PC-3 (cell line): ENCODE measurements at regions not wholly inside any gene's neighbourhood (a gene's known extent, or its start where the extent isn't known, plus 50 kb on each side); places are given as distances from the start of the nearest gene placed in this dataset.

Experiments
- ATAC-seq: fragments of 200-7000 bp; cut with Tn5 transposase; 2 replicates; pipeline ENCODE4 v1.9.1; 2020; ENCODE audit warnings: mild to moderate bottlenecking, moderate library complexity
- BruUV-seq: library from RNA; stranded (reverse); fragments of 400-500 nt; replicated peaks from 2 replicates; lab custom pipeline; 2021; lab: Mats Ljungman, UMichigan
- CTCF ChIA-PET: fragments of 300-600 bp; sonication (Branson Sonifier 250); formaldehyde crosslinking; loops from one replicate; lab custom pipeline; 2022; ENCODE audit warnings: antibody characterized with exemption; lab: Charles Lee
- POLR2A ChIA-PET: fragments of 300-600 bp; sonication (Branson Sonifier 250); formaldehyde crosslinking; loops from one replicate; lab custom pipeline; 2022; ENCODE audit warnings: antibody characterized with exemption; ENCODE audit not compliant: unreplicated experiment; lab: Charles Lee
- DNase-seq: peaks from one replicate; pipeline ENCODE4 v3.0.0-alpha.2; 2015
- H2AFZ ChIP-seq: fragments of 300-600 bp; sonication (generic); 2 replicates; pipeline ENCODE4 v1.6.0; 2016; ENCODE audit warnings: antibody characterized with exemption, low read length
- H3F3A ChIP-seq: fragments of 300-600 bp; sonication (generic); one replicate; pipeline ENCODE4 v1.6.0; 2017; ENCODE audit warnings: antibody characterized with exemption, low read length, control low read depth, mild to moderate bottlenecking; ENCODE audit not compliant: unreplicated experiment
- H3K27ac ChIP-seq: fragments of 300-600 bp; sonication (generic); 2 replicates; pipeline ENCODE4 v1.5.1; 2016; ENCODE audit warnings: mild to moderate bottlenecking, low read length
- H3K27me3 ChIP-seq: fragments of 300-600 bp; sonication (generic); 2 replicates; pipeline ENCODE4 v1.6.1; 2016; ENCODE audit warnings: low read length, mixed read lengths
- H3K36me3 ChIP-seq: fragments of 300-600 bp; sonication (generic); 2 replicates; pipeline ENCODE4 v1.6.1; 2016; ENCODE audit warnings: low read depth, mixed run types, low read length, mixed read lengths
- H3K4me1 ChIP-seq: fragments of 300-600 bp; sonication (generic); 2 replicates; pipeline ENCODE4 v1.5.1; 2016; ENCODE audit warnings: low read length; ENCODE audit not compliant: insufficient read depth
- H3K4me2 ChIP-seq: fragments of 300-600 bp; sonication (generic); 2 replicates; pipeline ENCODE4 v1.6.0; 2016; ENCODE audit warnings: low read length
- H3K4me3 ChIP-seq: fragments of 300-600 bp; sonication (generic); 2 replicates; pipeline ENCODE4 v1.5.1; 2016; ENCODE audit warnings: mild to moderate bottlenecking, low read length, mixed read lengths
- H3K79me2 ChIP-seq: fragments of 300-600 bp; sonication (generic); 2 replicates; pipeline ENCODE4 v1.6.1; 2017; ENCODE audit warnings: low read length, mixed read lengths
- H3K9ac ChIP-seq: fragments of 300-600 bp; sonication (generic); 2 replicates; pipeline ENCODE4 v1.6.0; 2016; ENCODE audit warnings: mild to moderate bottlenecking, low read length
- H3K9me2 ChIP-seq: fragments of 300-600 bp; sonication (generic); replicated peaks from 2 replicates; pipeline ENCODE4 v1.6.1; 2016; ENCODE audit warnings: mixed run types, low read length, mixed read lengths
- H3K9me3 ChIP-seq: fragments of 300-600 bp; sonication (generic); 2 replicates; pipeline ENCODE4 v1.6.1; 2016; ENCODE audit warnings: low read length, mixed read lengths
- H4K20me1 ChIP-seq: fragments of 300-600 bp; sonication (generic); 2 replicates; pipeline ENCODE4 v1.6.1; 2016; ENCODE audit warnings: low read length, mixed read lengths
- EZH2 ChIP-seq: fragments of 300-600 bp; sonication (generic); IDR thresholded peaks from one replicate; pipeline ENCODE4 v1.6.1; 2017; ENCODE audit warnings: antibody characterized with exemption, mild to moderate bottlenecking, low read length; ENCODE audit not compliant: unreplicated experiment
- EZH2phosphoT487 ChIP-seq: fragments of 300-600 bp; sonication (generic); IDR thresholded peaks from 2 replicates; pipeline ENCODE4 v1.6.1; 2018; ENCODE audit warnings: mild to moderate bottlenecking, antibody characterized with exemption, low read length, borderline replicate concordance
- intact Hi-C: fragments of 100-400 bp; cut with micrococcal nuclease; formaldehyde crosslinking; loops from 2 replicates; pipeline ENCODE4 v1.9.0; 2023
- TF ChIP-seq, protein P1 (sequence below): fragments of 300-600 bp; sonication (generic); conservative IDR thresholded peaks from 2 replicates; pipeline ENCODE4 v1.5.1; 2017; ENCODE audit warnings: antibody characterized with exemption, low read depth, mild to moderate bottlenecking, low read length

DNA sequence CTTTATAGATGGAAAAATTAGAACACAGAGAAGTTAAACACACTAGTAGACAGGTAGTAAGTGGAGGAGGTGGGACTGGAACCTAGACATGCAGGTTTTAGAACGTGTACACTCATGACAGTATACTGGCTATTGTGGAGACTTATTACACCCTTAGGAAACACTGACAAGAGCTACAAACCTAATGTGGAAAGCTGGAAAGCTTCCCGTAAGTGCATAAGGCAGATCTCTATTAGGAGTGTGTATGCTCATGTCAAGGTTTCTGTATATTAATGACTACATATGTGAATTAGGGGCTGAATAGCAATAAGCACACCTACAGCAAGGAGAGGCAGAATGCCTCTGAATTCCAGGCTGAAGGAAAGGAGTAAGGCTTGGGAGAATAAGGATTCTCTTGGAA lies 82.6 kb upstream of the SLC24A5 start:
- Histone ChIP-seq H3K4me1 (no peaks in the 10 kb centered on the region), H3F3A (no peaks in the 10 kb centered on the region), H2AFZ (no peak overlapping the region), H3K27me3 (no peaks in the 10 kb centered on the region), H3K4me2 (no peak overlapping the region), H3K27ac (no peak overlapping the region), H3K4me3 (no peak overlapping the region), H4K20me1 (no peaks in the 10 kb centered on the region), H3K9me3 (no peaks in the 10 kb centered on the region), H3K9me2 (no peaks in the 10 kb centered on the region), H3K79me2 (no peaks in the 10 kb centered on the region), H3K9ac (no peak overlapping the region), H3K36me3 (no peaks in the 10 kb centered on the region)
- ATAC-seq (no peak), DNase-seq (no peak)
- no peak for TF ChIP-seq EZH2
- ChIA-PET POLR2A (no interaction called here), CTCF (no interaction called here)
- intact Hi-C loops, result no loop called here
- BruUV-seq, result no TSS peak

DNA sequence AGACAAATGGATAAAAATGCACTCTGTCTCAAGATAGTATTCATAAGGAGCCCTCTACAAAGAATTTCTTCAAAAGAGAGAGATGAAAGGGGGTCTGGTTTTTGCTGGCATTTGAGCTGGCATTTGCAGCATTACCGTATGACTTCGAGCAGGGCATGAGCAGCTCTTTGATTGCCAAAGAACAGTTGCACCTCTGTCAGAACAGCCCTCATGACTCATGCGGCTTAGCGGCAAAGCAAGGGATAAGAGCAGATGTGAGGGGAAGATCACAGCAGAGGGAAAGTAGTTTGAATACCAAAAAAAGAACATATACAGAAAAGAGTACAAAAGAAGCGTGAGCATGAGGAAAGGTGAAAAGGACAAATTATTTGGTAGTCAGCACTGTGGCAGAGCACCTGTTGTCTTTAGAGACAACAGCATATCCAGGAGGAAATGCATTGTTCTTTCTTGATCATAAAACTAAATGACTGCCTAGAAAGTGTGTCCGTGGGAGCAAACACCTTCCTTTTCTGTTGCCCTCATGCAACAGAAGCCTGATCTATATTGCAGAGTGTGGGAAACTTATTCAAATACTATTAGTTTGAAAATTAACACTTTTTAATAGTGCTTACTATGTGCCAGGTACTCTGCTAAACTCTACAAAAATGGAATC lies 80.5 kb upstream of the SLC24A5 start:
- ATAC-seq (no peak), DNase-seq (no peak)
- Histone ChIP-seq H3K4me2 (no peak overlapping the region), H2AFZ (no peak overlapping the region), H3F3A (no peaks in the 10 kb centered on the region), H3K27ac (no peak overlapping the region), H3K4me3 (no peak overlapping the region), H3K9me3 (no peaks in the 10 kb centered on the region), H3K9me2 (no peaks in the 10 kb centered on the region), H3K36me3 (no peaks in the 10 kb centered on the region), H4K20me1 (no peaks in the 10 kb centered on the region), H3K9ac (no peak overlapping the region), H3K4me1 (no peaks in the 10 kb centered on the region), H3K79me2 (no peaks in the 10 kb centered on the region), H3K27me3 (no peaks in the 10 kb centered on the region)
- no TSS peak for BruUV-seq
- intact Hi-C loops, result no loop called here
- CTCF ChIA-PET, result no interaction called here
- POLR2A ChIA-PET, result no interaction called here
- TF ChIP-seq EZH2phosphoT487, result no peak
- TF ChIP-seq, protein P1, sequence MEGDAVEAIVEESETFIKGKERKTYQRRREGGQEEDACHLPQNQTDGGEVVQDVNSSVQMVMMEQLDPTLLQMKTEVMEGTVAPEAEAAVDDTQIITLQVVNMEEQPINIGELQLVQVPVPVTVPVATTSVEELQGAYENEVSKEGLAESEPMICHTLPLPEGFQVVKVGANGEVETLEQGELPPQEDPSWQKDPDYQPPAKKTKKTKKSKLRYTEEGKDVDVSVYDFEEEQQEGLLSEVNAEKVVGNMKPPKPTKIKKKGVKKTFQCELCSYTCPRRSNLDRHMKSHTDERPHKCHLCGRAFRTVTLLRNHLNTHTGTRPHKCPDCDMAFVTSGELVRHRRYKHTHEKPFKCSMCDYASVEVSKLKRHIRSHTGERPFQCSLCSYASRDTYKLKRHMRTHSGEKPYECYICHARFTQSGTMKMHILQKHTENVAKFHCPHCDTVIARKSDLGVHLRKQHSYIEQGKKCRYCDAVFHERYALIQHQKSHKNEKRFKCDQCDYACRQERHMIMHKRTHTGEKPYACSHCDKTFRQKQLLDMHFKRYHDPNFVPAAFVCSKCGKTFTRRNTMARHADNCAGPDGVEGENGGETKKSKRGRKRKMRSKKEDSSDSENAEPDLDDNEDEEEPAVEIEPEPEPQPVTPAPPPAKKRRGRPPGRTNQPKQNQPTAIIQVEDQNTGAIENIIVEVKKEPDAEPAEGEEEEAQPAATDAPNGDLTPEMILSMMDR, result no peak
- TF ChIP-seq EZH2, result no peak

DNA sequence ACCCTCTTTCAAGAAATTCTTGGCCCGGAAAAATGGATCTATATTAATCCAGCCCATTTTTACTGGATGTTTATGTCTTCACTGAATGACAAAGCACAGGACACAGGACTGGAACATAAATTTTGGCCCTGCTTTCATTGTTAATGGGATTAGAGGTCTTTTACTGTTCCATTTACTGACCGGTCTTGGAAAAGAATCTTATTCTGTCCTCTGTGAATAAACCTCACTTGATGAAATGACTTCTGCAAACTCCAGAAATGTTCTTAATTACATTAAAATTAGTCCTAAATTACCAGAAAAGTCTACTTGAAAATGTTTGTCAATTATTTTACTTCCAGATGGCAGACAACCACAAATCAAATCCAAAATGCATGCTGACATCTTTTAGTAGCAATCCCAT lies 79.3 kb upstream of the SLC24A5 start:
- TF ChIP-seq EZH2phosphoT487, result no peak
- TF ChIP-seq, protein P1, result no peak
- TF ChIP-seq EZH2, result no peak
- CTCF ChIA-PET, result no interaction called here

More for the DNA sequence above, 79.3 kb upstream of the SLC24A5 start:
- Histone ChIP-seq H3K9me2 (no peaks in the 10 kb centered on the region), H3K27ac (no peak overlapping the region), H3K4me2 (no peak overlapping the region), H3K9ac (no peak overlapping the region), H3K36me3 (no peaks in the 10 kb centered on the region), H3K9me3 (no peaks in the 10 kb centered on the region), H3K4me3 (no peak overlapping the region), H4K20me1 (no peaks in the 10 kb centered on the region), H3K79me2 (no peaks in the 10 kb centered on the region), H3K4me1 (no peaks in the 10 kb centered on the region), H3K27me3 (no peaks in the 10 kb centered on the region), H2AFZ (no peak overlapping the region), H3F3A (no peaks in the 10 kb centered on the region)
- intact Hi-C loops, result no loop called here
- POLR2A ChIA-PET, result no interaction called here
- BruUV-seq, result no TSS peak
- ATAC-seq (no peak), DNase-seq (no peak)
